G401.6 (cell line): ENCODE measurements at regions not wholly inside any gene's neighbourhood (a gene's known extent, or its start where the extent isn't known, plus 50 kb on each side); places are given as distances from the start of the nearest gene placed in this dataset.

Source experiments
- FAIRE-seq: peaks from 2 replicates; lab custom pipeline; 2012; peaks lifted over from hg19 to GRCh38; lab: Jason Lieb, UNC

GRCh38 chr10:90414926-90415325 lies 442.9 kb downstream of the HTR7 start:
- FAIRE-seq: no peak

- FAIRE-seq: no peak
Observed at GRCh38 chr10:90417029-90417428, 440.8 kb downstream of the HTR7 start.

- no peak for FAIRE-seq
Observed at GRCh38 chr10:90417476-90418210, 440.2 kb downstream of the HTR7 start.

- FAIRE-seq: no peak
Observed at GRCh38 chr10:90418869-90419652, 438.8 kb downstream of the HTR7 start.

GRCh38 chr10:90420637-90421318 lies 437.1 kb downstream of the HTR7 start:
- FAIRE-seq: no peak

GRCh38 chr10:90421874-90422273 lies 436.0 kb downstream of the HTR7 start:
- FAIRE-seq: no peak

GRCh38 chr10:90424730-90425129 lies 433.1 kb downstream of the HTR7 start:
- FAIRE-seq: no peak

- FAIRE-seq: no peak
Observed at GRCh38 chr10:90430186-90430585, 427.7 kb downstream of the HTR7 start.

GRCh38 chr10:90432866-90433265 lies 425.0 kb downstream of the HTR7 start:
- FAIRE-seq: no peak

GRCh38 chr10:90435296-90435695 lies 422.5 kb downstream of the HTR7 start:
- no peak for FAIRE-seq

- FAIRE-seq: no peak
Observed at GRCh38 chr10:90437452-90437851, 420.4 kb downstream of the HTR7 start.

GRCh38 chr10:90440870-90441269 lies 417.0 kb downstream of the HTR7 start:
- FAIRE-seq: no peak

- FAIRE-seq: no peak
Observed at GRCh38 chr10:90443342-90443741, 414.5 kb downstream of the HTR7 start.

- FAIRE-seq: no peak
Observed at GRCh38 chr10:90447831-90448230, 410.0 kb downstream of the HTR7 start.

- FAIRE-seq: no peak
Observed at GRCh38 chr10:90450797-90451196, 407.0 kb downstream of the HTR7 start.

- no peak for FAIRE-seq
Observed at GRCh38 chr10:90451283-90451682, 406.6 kb downstream of the HTR7 start.

GRCh38 chr10:90458054-90458453 lies 399.8 kb downstream of the HTR7 start:
- no peak for FAIRE-seq

GRCh38 chr10:90458571-90458970 lies 399.3 kb downstream of the HTR7 start:
- no peak for FAIRE-seq

- no peak for FAIRE-seq
Observed at GRCh38 chr10:90461437-90462155, 396.2 kb downstream of the HTR7 start.

- FAIRE-seq: no peak
Observed at GRCh38 chr10:90462749-90463470, 394.9 kb downstream of the HTR7 start.

- FAIRE-seq: no peak
Observed at GRCh38 chr10:90464329-90464728, 393.5 kb downstream of the HTR7 start.

GRCh38 chr10:90470966-90471365 lies 386.9 kb downstream of the HTR7 start:
- no peak for FAIRE-seq
